HepG2 (cell line): ENCODE measurements at regions not wholly inside any gene's neighbourhood (a gene's known extent, or its start where the extent isn't known, plus 50 kb on each side); places are given as distances from the start of the nearest gene placed in this dataset.
A peak's percentile ranks its signal among the peaks of the same experiment; 100 is the strongest.

Experiments
- ATAC-seq: fragments of 200-7000 bp; cut with Tn5 transposase; 3 replicates; pipeline ENCODE4 v1.9.1; 2020; ENCODE audit warnings: mild to moderate bottlenecking, moderate library complexity
- BruUV-seq: library from RNA; stranded (reverse); fragments of 400-500 nt; replicated peaks from 2 replicates; lab custom pipeline; 2021; lab: Mats Ljungman, UMichigan
- CTCF ChIA-PET: fragments of 300-600 bp; formaldehyde crosslinking; extraction: SDS; loops from one replicate; lab custom pipeline; 2021; ENCODE audit warnings: low total read pairs, inconsistent platforms, low intra/inter-chr PET ratio; lab: Yijun Ruan, JAX
- POLR2A ChIA-PET: fragments of 350-600 bp; sonication (Branson Sonifier 250); formaldehyde crosslinking; loops from one replicate; lab custom pipeline; 2020; ENCODE audit warnings: antibody characterized with exemption, inconsistent platforms; lab: Yijun Ruan, JAX
- DNase-seq: peaks from one replicate; pipeline ENCODE4 v3.0.0-alpha.2; 2015; ENCODE audit warnings: low spot score
- FAIRE-seq: peaks from 3 replicates; lab custom pipeline; 2011; peaks lifted over from hg19 to GRCh38; lab: Jason Lieb, UNC
- H2AFZ ChIP-seq: one replicate; pipeline ENCODE4 v1.6.1; 2011; ENCODE audit warnings: low read length, inconsistent platforms
- H3K27ac ChIP-seq: fragments of 300-600 bp; 3 replicates; pipeline ENCODE4 v1.8.0; 2011; ENCODE audit warnings: mixed run types, mild to moderate bottlenecking, mixed read lengths, low read length, inconsistent platforms; ENCODE audit not compliant: insufficient read depth; ENCODE audit errors: extremely low read length
- H3K27me3 ChIP-seq, 2 experiments: fragments of 200-600 bp in 1 of 2; 2 replicates in 1 of 2; 3 replicates in 1 of 2; pipeline versions ENCODE4 v1.6.0 to v1.8.0; 2011; ENCODE audit warnings: low read length in 2 of 2, mild to moderate bottlenecking in 2 of 2, moderate library complexity in 2 of 2, inconsistent platforms in 1 of 2; ENCODE audit not compliant: insufficient read depth in 2 of 2, control insufficient read depth in 1 of 2
- H3K36me3 ChIP-seq, 2 experiments: fragments of 200-600 bp in 1 of 2; replicated peaks in 1 of 2; 2 replicates in 1 of 2; 3 replicates in 1 of 2; pipeline versions ENCODE4 v1.5.1 to v1.8.0; 2011; ENCODE audit warnings: low read length in 2 of 2, inconsistent platforms in 1 of 2; ENCODE audit not compliant: insufficient read depth in 2 of 2, control insufficient read depth in 1 of 2
- H3K4me1 ChIP-seq: 2 replicates; pipeline ENCODE4 v1.5.1; 2012; ENCODE audit warnings: low read length, inconsistent platforms; ENCODE audit not compliant: insufficient read depth
- H3K4me2 ChIP-seq: 2 replicates; pipeline ENCODE4 v1.6.0; 2011; ENCODE audit warnings: low read depth, low read length, inconsistent platforms
- H3K4me3 ChIP-seq, 3 experiments: fragments of 200-600 bp in 1 of 3; sonication (generic), shearing (Covaris generic) in 1 of 3; replicated peaks in 1 of 3; 2 replicates each; pipeline ENCODE4 v1.5.1; 2011 to 2016; ENCODE audit warnings: low read length in 3 of 3, inconsistent platforms in 2 of 3, low read depth in 2 of 3, mild to moderate bottlenecking in 2 of 3, control low read depth in 1 of 3, mixed read lengths in 1 of 3; ENCODE audit not compliant: insufficient read depth in 1 of 3
- H3K79me2 ChIP-seq: one replicate; pipeline ENCODE4 v1.6.1; 2011; ENCODE audit warnings: low read length, inconsistent platforms; ENCODE audit not compliant: insufficient read depth
- H3K9ac ChIP-seq: 2 replicates; pipeline ENCODE4 v1.6.0; 2011; ENCODE audit warnings: mild to moderate bottlenecking, low read depth, low read length, inconsistent platforms; ENCODE audit not compliant: insufficient read depth
- H3K9me3 ChIP-seq: 2 replicates; pipeline ENCODE4 v1.5.1; 2012; ENCODE audit warnings: mild to moderate bottlenecking, low read length
- H4K20me1 ChIP-seq: 2 replicates; pipeline ENCODE4 v1.6.0; 2011; ENCODE audit warnings: inconsistent platforms, mild to moderate bottlenecking, low read length, moderate library complexity; ENCODE audit not compliant: insufficient read depth
- BHLHE40 ChIP-seq: IDR thresholded peaks from 2 replicates; pipeline ENCODE4 v1.6.1; 2011; ENCODE audit warnings: low read length, improper control_type of control experiment
- CENPX ChIP-seq: sonication (generic); formaldehyde crosslinking; IDR thresholded peaks from 2 replicates; pipeline ENCODE4 v1.9.0; 2021; ENCODE audit warnings: mild to moderate bottlenecking, missing genetic modification reagents, moderate library complexity
- HOXA9 ChIP-seq: sonication (generic); formaldehyde crosslinking; IDR thresholded peaks from 2 replicates; pipeline ENCODE4 v1.8.1; 2022; ENCODE audit warnings: missing genetic modification reagents, mild to moderate bottlenecking, moderate library complexity, borderline replicate concordance
- KLF16 ChIP-seq, 2 experiments: sonication (generic) in 1 of 2; formaldehyde crosslinking in 1 of 2; IDR thresholded peaks; 2 replicates each; pipeline versions ENCODE4 v1.6.1 to v1.8.0; 2016 to 2023; ENCODE audit warnings: missing genetic modification reagents in 2 of 2, missing compliant biosample characterization in 1 of 2
- MAFF ChIP-seq: IDR thresholded peaks from 2 replicates; pipeline ENCODE4 v1.6.1; 2011; ENCODE audit warnings: low read depth, low read length, improper control_type of control experiment
- MAFK ChIP-seq, 2 experiments: IDR thresholded peaks in 1 of 2; conservative IDR thresholded peaks in 1 of 2; 2 replicates each; pipeline ENCODE4 v1.6.1; 2011; ENCODE audit warnings: improper control_type of control experiment in 2 of 2, low read length in 2 of 2
- MYNN ChIP-seq: sonication (generic); formaldehyde crosslinking; IDR thresholded peaks from 2 replicates; pipeline ENCODE4 v1.4.0; 2020; ENCODE audit warnings: mild to moderate bottlenecking, low read depth, missing genetic modification reagents
- RFX1 ChIP-seq: fragments of 450-650 bp; IDR thresholded peaks from 2 replicates; pipeline ENCODE4 v1.6.1; 2017
- ZMYM2 ChIP-seq: sonication (generic); formaldehyde crosslinking; IDR thresholded peaks from 2 replicates; pipeline ENCODE4 v1.8.0; 2022; ENCODE audit warnings: mild to moderate bottlenecking, missing genetic modification reagents
- ZNF678 ChIP-seq: sonication (generic); formaldehyde crosslinking; IDR thresholded peaks from 2 replicates; pipeline ENCODE4 v1.4.0; 2020; ENCODE audit warnings: mild to moderate bottlenecking, missing genetic modification reagents
- ZNF788 ChIP-seq: sonication (generic); formaldehyde crosslinking; IDR thresholded peaks from 2 replicates; pipeline ENCODE4 v1.5.0; 2020; ENCODE audit warnings: mild to moderate bottlenecking, missing genetic modification reagents, borderline replicate concordance
- ZSCAN9 ChIP-seq: IDR thresholded peaks from 2 replicates; pipeline ENCODE4 v1.6.1; 2016; ENCODE audit warnings: borderline replicate concordance
- in situ Hi-C: cut with HindIII; loops from 2 replicates; pipeline ENCODE4 v1.10.0; 2017; ENCODE audit warnings: low pct_unique_long_range_greater_than_20kb; ENCODE audit not compliant: extremely low pct_ligation_motif_present
- intact Hi-C: fragments of 100-400 bp; cut with micrococcal nuclease; formaldehyde crosslinking; loops from one replicate; pipeline ENCODE4 v1.10.0; 2022; ENCODE audit not compliant: unreplicated experiment
- TF ChIP-seq, protein P1 (sequence below): IDR thresholded peaks from 2 replicates; pipeline ENCODE4 v1.6.1; 2016; ENCODE audit warnings: low read depth, missing genetic modification reagents, missing compliant biosample characterization
- TF ChIP-seq, protein P2 (sequence below): sonication (generic); formaldehyde crosslinking; IDR thresholded peaks from 2 replicates; pipeline ENCODE4 v1.4.0; 2020; ENCODE audit warnings: missing genetic modification reagents

DNA sequence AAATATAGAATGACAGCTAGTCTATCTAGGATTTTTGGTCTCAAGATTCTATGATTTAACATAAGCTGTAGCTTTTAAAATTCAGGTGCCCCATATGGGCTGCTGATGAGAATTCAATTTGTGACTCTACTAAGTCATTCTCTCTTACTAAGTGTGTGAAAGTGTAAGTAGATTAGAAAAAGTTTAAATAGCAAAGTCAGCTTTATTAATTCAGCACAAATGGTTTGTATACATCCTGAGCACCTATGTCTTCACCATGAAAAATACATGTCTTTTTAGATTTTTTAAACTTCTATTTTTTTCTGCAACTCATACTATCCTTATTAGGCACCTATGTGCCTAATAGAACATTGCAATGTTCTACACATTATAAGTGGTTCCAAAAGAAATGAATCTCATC lies 157.1 kb downstream of the METTL4 start:
- Histone ChIP-seq H3K9ac (no peak overlapping the region), H3K36me3 (no peaks in the 10 kb centered on the region), H3K4me3 (no peak overlapping the region), H2AFZ (no peak overlapping the region), H3K27ac (no peak overlapping the region), H3K4me1 (no peaks in the 10 kb centered on the region), H3K4me2 (no peak overlapping the region), H3K79me2 (no peaks in the 10 kb centered on the region), H3K9me3 (no peaks in the 10 kb centered on the region), H4K20me1 (no peaks in the 10 kb centered on the region), H3K27me3 (no peaks in the 10 kb centered on the region)
- no peak for FAIRE-seq
- DNase-seq: no peak
- no TSS peak for BruUV-seq
- no peak for ATAC-seq
- CTCF ChIA-PET: no interaction called here
- TF ChIP-seq, protein P1, sequence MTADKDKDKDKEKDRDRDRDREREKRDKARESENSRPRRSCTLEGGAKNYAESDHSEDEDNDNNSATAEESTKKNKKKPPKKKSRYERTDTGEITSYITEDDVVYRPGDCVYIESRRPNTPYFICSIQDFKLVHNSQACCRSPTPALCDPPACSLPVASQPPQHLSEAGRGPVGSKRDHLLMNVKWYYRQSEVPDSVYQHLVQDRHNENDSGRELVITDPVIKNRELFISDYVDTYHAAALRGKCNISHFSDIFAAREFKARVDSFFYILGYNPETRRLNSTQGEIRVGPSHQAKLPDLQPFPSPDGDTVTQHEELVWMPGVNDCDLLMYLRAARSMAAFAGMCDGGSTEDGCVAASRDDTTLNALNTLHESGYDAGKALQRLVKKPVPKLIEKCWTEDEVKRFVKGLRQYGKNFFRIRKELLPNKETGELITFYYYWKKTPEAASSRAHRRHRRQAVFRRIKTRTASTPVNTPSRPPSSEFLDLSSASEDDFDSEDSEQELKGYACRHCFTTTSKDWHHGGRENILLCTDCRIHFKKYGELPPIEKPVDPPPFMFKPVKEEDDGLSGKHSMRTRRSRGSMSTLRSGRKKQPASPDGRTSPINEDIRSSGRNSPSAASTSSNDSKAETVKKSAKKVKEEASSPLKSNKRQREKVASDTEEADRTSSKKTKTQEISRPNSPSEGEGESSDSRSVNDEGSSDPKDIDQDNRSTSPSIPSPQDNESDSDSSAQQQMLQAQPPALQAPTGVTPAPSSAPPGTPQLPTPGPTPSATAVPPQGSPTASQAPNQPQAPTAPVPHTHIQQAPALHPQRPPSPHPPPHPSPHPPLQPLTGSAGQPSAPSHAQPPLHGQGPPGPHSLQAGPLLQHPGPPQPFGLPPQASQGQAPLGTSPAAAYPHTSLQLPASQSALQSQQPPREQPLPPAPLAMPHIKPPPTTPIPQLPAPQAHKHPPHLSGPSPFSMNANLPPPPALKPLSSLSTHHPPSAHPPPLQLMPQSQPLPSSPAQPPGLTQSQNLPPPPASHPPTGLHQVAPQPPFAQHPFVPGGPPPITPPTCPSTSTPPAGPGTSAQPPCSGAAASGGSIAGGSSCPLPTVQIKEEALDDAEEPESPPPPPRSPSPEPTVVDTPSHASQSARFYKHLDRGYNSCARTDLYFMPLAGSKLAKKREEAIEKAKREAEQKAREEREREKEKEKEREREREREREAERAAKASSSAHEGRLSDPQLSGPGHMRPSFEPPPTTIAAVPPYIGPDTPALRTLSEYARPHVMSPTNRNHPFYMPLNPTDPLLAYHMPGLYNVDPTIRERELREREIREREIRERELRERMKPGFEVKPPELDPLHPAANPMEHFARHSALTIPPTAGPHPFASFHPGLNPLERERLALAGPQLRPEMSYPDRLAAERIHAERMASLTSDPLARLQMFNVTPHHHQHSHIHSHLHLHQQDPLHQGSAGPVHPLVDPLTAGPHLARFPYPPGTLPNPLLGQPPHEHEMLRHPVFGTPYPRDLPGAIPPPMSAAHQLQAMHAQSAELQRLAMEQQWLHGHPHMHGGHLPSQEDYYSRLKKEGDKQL (CRISPR knock-in tag): no peak
- TF ChIP-seq CENPX (CRISPR knock-in tag): no peak
- no peak for TF ChIP-seq ZNF788 (CRISPR knock-in tag)
- no peak for TF ChIP-seq RFX1
- no peak for TF ChIP-seq ZNF678
- TF ChIP-seq MAFK (conservative IDR thresholded peaks at IDR 0.05 in 1 of 2, IDR thresholded peaks at IDR 0.05 in 1 of 2; ENCODE audit: low read length in 2 of 2): peak; percentile 39 to 74; a peak in 3 of 4 replicates
- TF ChIP-seq MAFF: peak; percentile 60
- no peak for TF ChIP-seq KLF16 (CRISPR knock-in tag; IDR thresholded peaks at IDR 0.05)
- TF ChIP-seq, protein P2, sequence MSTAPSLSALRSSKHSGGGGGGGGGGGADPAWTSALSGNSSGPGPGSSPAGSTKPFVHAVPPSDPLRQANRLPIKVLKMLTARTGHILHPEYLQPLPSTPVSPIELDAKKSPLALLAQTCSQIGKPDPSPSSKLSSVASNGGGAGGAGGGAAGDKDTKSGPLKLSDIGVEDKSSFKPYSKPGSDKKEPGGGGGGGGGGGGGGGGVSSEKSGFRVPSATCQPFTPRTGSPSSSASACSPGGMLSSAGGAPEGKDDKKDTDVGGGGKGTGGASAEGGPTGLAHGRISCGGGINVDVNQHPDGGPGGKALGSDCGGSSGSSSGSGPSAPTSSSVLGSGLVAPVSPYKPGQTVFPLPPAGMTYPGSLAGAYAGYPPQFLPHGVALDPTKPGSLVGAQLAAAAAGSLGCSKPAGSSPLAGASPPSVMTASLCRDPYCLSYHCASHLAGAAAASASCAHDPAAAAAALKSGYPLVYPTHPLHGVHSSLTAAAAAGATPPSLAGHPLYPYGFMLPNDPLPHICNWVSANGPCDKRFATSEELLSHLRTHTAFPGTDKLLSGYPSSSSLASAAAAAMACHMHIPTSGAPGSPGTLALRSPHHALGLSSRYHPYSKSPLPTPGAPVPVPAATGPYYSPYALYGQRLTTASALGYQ (CRISPR knock-in tag): no peak
- TF ChIP-seq ZSCAN9 (CRISPR knock-in tag): no peak
- no peak for TF ChIP-seq ZMYM2
- no peak for TF ChIP-seq HOXA9 (CRISPR knock-in tag)
- no peak for TF ChIP-seq MYNN (CRISPR knock-in tag)
- no peak for TF ChIP-seq BHLHE40
- intact Hi-C loops (no loop called here), in situ Hi-C loops (no loop called here)
- POLR2A ChIA-PET: no interaction called here
